Ureter (tissue), 1 donor: ENCODE measurements at regions not wholly inside any gene's neighbourhood (a gene's known extent, or its start where the extent isn't known, plus 50 kb on each side); places are given as distances from the start of the nearest gene placed in this dataset.

Experiments
- DNase-seq: peaks from one replicate; pipeline ENCODE4 v3.0.0-alpha.2; 2020; ENCODE audit warnings: low spot score
- donor health status: DM: yes; HTN: yes; CAD: no.

DNA sequence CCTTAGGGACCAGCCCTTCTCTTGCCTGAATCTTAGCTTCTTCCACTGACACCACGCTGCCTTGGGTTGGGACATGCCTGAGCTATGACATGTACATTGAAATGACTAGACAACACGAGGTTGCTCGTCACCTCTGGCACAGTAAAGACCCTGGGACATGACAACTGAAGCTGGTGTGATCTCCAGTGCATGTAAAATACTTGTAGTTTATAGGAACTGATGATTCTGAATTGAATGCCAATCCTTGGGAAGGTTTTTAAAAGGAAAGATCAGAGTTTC lies 100.7 kb upstream of the PGRMC2 start:
- no peak for DNase-seq

DNA sequence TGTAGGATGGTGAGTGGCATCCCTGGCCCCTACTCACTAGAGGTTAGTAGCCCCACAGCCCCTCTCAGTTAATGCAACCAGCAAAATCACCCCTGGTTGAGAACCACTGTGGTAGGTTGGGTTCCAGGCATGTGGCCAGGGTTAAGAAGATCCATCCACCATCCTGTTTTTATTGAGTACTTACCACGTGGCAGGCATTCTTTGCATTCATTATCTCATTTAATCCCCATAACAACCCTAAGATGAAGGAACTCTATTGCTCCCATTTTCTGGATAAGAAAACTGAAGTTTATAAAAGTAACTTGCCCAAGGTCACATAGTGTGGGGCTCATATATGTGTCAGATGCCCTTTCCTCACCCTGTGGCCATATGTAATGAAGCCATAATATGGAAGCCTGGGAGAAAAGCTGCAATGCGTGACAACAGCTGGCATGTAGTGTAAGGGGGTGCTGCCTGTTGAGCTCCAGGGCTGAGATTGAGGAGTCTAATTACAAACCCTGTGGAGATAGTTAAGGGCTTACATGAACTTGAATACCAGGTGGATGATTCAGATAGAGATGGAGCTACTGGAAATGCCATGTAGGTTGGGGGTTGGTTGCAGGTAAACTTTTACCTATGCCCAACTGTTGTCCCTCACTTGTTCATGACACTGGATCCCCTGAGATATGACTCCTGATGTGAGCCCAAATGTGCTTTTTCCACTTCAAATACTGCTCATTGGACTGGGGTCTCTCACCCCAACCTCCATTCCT lies 100.2 kb upstream of the PGRMC2 start:
- no peak for DNase-seq

DNA sequence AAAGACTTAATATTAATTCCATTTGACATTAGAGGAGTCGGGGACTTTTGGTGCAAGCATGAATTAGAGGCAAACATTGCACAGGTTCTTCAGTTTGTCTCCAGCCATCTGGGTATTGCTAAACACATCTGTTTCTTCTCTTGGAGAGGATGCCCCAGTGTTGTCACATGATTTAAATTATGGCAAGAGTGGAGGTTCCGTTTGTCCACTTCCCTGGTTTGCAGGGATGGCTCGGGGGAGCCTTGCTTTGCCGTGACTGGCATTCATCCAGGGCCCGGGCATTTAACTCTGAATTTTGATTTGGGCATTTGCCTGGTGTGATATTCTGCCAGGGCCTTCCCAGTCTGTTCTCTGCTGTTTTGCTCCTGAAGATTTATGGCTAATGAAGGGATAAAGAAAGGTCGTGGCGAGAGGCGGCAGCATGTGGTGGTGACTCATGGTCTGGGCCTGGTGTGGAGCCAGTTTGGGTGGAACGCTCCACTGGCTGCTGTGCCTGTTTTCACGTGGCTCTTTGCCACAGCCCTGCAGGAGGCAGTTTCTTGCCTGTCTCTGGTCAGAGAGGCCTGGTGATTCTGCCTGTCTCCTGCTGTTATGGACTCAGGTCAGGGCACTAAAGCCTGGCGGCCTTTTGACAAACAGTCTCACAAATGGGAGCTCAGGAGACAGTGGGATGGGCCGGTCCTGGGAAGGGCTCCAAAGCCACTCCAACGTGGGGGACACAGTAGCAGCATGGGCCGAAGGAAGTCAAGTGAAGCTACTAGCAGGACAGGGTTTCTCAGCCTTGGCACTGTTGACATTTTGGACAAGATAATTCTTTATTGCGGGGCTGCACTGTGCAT lies 99.4 kb upstream of the PGRMC2 start:
- DNase-seq, result peak; percentile 93

DNA sequence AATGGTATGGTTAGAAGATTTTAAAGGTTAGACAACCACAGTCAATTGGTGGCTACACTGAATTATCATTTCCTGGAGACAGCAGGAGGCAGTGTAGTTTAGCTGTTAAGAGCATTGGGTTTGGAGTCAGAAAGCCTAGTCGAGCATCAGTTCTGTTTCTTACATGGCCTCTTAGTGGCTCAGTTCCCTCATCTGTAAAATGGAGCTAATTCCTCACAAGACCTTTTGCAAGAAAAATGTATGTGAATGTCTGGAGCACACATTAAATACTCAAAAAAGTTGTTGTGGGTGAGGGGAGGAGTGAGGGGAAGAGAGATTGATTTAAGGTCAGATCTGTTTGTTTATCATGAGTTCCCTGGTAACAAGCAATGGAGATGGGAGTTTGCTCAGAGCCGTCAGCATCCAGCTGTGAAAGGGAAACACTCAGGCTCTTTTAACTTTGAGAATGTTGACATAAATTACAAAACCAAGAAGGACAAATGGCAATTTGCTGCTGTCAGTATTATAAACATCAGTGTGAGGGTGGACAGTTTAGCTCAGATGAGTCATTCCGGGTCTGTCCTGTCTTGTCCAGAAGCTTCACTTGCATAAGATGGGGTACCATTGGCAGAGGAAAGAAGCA lies 98.2 kb upstream of the PGRMC2 start:
- no peak for DNase-seq

DNA sequence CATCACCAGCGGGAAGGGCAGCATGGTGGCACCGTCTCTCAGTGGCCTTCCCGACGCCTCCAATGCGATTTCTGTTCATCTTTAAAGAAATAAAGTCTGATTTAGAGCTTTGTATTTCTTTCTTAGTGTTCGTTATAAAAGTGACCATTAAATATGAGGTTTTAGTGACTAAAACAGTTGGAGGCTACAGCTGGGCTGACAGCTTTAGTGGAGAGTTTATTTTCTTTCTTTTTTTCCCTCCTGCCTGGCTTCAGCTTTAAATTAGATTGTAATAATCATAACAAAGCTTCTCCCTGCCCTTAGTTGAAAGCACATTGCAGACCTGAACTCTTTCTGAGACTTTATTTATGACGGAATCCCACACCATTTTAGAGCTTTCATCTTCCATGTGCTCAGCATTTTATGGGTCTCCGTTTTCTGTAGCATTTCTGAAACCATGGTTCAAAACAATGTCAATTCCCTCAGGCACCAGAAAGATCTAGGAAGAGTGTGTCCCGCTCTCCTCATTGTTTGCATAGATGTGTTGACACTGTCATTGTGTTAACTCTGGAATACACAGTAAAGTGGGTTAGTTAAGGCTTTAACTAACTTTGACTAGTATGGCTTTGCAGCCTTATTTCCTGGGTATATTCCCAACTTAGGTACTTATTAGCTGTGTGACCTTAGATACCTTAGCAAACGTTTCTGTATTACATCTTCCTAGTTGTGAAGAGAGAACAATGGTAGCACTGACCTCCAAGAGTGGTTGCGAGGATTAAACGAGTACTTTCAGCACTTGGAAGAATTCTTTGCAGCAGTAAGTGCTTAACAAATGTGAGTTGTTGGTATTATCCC lies 97.4 kb upstream of the PGRMC2 start:
- no peak for DNase-seq

DNA sequence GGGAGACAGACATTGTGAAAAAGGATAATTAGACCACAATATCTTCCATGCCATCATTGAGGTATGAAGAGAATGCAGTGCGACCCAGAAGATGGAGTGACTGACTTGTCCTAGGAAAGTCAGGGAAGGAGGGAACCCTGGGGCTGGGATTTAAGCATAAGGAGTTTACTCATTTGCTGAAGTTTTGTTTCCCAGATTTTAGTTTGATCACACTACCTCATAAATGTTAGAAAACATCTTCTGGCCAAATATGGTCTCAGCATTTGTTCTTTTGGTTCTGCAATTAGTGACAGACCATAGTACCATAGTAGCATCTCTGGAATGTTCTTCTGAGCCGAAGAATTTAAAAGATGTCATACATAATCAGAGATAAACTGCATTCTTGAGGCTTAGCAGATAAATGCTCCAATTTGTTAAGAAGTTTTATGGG lies 96.5 kb upstream of the PGRMC2 start:
- DNase-seq, result no peak

DNA sequence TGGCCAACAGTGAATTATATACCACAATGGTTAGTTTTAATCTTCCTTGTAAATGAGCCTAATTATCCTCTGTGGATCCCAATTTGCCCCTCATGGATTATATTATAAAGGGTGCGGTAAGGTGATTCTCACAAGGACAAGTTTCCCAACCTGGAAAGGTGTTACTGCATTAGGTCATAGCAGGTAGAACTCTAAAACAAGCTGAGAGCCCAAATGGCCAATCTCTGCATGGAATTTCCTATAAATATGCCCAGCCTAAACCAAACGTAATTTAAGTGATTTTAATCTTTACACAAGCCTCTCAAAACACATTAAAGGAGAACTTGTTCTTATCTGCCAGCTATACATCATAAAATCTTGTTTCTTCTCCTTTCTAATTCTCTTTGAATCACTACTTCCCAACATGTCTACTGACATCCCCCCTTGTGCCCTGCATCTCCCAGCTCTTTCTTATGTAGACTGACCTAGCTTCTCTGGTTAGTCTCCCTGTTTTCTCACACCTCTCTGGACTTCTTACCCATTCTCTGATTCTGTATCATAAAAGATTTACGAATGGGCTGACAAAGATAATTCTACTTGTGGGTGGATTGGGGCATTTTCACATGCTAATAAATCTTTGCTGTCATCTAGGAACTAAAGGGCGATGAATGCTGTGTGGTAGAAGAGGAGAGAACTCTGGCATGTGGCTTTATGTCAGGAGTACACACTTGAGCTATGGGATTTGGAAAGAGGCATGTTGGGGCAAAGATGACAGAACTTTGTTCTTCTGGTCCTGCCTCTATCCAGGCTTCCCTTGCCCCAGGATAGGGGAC lies 94.3 kb upstream of the PGRMC2 start:
- no peak for DNase-seq

DNA sequence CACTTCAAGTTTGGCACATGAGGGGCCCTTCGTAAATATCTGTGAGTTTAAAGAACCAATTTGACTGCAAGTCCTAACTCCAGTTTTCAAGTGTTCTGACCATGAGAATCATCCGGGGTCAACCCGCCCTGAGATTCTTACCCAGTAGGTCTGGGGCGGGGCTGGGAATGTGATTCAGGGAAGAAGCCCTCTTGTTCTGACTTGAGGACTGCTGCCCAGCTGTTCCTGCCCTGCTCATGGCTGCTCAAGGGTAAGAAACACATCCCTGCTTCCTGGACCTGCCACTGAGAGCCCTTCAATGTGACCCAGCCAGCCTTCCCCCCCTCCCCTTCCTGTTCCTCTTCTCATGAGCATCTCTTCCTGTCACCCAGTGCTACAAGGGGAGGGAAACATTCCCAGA lies 92.7 kb upstream of the PGRMC2 start:
- no peak for DNase-seq

DNA sequence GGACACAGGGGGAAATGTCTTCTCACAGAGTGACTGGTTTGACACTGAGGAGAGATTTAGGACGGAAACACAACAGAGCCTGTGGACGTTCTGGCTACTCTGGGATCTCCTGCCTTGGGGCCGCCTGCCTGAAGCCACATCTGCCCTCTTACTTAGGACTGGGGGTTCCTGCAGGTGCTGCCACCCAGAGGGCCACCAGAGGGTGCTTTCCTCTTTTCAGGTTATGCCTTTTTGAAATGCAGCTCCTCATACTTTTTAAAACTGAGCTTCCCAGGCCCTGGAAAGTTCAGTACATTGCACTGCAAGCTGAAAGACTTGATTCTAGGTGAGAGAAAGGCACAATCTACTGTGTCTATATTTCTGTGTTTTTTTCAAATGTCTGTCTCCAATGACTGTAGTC lies 92.2 kb upstream of the PGRMC2 start:
- DNase-seq, result no peak

DNA sequence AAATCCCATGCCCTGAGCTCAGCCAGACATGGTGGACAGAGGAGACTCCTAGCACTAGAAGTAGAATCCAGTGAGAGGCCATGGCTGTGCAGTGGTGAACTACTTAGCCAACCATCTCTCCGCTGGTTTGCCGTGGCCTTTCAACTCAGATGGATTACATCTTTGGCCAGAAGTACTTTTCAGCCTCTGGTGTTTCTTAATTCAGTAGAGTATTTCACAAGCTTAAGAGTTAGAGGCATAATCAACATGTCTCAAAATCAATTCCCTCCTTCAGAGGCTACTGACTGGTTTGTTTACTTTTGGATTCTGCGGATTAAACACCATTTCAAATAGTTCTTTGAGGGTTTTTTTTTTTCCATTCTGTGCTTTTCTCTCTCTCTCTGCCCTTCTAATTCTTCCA lies 91.1 kb upstream of the PGRMC2 start:
- no peak for DNase-seq

DNA sequence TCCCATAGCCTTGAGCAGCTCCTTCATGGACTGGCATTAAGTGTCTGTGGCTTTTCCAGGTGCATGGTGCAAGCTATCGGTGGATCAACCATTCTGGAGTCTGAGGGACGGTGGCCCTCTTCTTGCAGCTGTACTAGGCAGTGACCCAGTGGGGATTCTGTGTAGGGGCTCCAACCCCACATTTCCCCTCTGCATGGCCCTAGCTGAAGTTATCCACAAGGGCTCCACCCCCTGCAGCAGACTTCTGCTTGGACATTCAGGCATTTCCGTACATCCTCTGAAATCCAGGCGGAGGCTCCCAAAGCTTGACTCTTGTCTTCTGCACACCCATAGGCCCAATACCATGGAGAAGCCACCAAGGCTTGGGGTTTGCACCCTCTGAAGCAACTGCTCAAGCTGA lies 89.3 kb upstream of the PGRMC2 start:
- no peak for DNase-seq

DNA sequence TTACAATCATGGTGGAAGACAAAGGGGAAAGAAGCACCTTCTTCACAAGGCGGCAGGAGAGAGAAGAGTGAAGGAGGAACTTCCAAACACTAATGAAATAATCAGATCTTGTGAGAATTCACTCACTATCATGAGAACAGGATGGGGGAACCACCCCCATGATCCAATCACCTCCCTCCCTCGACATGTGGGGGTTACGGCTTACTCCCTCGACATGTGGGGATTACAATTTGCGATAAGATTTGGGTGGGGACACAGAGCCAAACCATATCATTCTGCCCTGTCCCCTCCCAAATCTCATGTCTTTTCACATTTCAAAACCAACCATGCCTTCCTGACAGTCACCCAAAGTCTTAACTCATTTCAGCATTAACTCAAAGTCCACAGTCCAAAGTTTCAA lies 88.7 kb upstream of the PGRMC2 start:
- DNase-seq, result no peak

DNA sequence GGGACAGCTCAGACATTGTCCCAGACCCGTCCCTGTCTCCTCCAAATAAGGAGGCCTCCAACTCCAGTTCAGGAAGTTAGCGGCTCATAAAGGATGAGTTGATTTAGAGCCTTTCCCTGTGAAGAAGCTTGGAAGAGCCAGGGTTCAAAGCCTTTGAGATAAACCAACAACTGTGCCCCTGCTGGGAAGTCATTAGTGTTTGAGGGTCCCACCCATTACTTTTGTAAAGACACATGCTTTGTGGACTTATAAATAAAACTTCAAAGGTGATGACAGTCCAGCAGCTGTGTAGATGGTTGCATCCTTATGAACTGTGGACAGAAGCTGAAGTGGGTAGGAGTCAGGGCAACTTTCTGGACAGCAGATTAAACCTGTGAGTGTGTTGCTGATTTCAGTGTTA lies 86.0 kb upstream of the PGRMC2 start:
- DNase-seq, result no peak

DNA sequence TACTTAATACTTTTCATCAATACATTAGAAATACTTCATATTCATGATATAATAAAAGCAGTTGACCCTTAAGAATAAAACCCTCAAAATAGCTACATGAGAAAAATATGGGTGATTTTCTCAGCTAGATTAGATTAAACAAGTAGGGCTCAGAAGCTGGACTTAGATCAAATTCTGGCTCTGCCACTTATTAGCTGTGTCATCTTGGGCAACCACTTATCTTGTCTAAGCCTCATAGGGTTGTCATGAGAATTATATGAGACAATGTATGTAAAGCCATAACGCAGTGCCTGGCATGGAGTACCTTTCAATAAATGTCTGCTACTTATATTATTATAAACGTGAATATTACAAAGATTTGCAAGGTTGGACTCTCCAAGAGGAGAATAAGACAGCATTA lies 84.3 kb upstream of the PGRMC2 start:
- DNase-seq, result no peak

DNA sequence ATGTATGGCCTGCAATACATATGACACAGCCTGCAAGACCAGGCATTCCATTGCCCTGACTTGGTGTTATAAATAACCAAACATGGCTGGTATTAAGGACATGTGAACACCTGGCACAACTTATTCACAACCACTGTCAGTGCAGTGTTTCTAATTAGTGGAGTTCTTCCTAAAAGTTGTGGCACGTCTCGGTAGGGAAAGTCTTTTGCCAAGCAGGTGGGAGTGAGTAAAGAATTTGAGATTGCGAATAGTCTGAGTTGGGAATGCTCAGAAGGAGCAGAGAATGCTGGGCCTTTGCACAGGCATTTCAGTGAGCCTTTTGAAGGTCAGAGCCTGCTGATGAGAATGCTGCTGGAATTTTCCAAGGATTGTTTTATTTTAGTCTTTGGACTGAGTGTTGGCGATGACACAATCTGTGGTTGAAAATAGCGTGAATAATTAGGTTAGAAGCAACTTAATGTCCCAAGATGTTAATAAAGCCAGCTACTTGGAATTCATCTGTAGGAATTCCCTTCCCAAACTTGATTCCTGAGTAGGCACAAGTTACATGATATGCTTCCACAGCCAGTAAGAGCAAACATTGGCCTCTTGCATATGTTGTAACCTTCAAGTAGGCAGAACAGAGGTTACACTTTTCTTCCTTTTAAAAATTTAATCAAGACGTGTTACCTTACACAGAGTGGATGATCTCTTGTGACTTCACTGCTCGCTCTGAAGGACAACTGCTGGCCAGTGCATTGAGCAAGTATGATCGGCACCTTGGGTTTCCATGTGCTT lies 83.6 kb upstream of the PGRMC2 start:
- no peak for DNase-seq

DNA sequence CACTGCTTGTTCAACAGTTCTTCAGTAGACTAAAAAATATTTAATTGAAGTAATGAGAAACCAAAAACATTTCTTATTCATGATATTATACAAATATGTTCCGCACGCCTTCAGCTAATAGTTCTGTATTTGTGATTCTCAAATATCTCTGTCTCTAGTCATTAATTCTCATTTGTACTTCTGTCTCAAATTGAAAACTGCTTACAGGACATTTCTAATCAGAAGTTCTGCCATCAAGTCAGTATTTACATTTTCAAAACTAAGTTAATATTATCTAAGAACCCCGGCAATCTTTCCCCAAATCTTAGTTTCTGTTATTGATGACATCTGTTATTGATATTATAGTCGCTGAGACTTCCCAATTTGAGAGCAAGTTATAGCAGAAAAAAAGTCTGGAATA lies 78.6 kb upstream of the PGRMC2 start:
- DNase-seq, result no peak

DNA sequence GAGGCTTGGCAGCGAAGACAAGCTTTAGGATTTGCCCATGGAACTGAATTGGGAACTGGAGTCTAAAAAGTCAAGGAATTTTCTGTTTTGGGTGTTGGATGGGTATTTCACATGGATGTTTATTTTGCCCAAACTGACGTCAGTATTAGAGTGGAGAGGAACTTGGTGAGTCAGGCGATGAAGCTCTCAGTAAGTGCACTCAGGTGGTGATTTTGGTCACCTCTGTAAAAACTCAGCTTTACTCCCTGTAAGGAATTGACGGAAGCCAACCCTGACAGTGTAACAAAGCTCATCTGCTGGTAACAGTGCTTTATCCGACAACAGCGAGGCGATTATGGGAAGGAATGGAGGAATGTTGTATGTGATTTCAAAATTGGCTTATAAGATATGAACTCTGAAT lies 77.0 kb upstream of the PGRMC2 start:
- DNase-seq, result no peak

DNA sequence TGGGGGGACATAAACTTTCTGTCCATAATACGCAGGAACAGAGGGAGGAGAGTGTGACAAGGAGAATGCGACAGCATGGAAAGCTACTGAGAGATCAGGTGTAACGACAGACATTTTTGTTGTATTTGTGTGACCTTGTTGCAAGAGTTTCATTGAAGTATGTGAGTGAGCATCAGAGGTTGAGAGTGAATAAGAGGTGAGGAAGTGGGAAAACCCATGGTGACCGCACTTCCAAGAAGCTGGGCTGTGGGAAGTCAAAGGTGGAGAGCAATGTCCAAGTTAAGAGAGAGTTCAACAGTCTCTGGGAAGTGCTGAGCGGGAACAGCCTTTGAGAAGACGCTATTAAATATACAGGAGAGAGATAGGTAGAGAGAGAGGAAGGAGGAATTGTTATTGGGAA lies 76.4 kb upstream of the PGRMC2 start:
- DNase-seq, result no peak

DNA sequence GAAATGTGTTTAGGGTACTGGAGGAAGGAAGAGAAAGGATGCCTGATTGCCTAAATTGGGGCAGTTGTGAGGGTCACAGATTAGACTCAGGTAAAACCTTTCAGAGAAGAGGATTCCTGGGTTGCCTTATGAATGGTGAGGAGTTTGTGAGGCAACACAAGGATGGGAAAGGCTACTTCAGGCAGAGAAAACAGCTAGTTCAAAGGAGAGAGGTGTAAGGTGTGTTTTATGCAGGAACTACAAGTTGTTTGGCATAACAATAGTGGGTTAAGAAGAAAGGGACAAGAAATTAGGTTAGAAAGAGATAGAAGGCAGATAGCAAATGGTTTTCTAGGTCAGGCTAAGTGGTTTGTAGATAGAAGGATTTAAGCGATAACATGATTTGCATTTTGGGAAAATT lies 75.1 kb upstream of the PGRMC2 start:
- DNase-seq, result no peak

DNA sequence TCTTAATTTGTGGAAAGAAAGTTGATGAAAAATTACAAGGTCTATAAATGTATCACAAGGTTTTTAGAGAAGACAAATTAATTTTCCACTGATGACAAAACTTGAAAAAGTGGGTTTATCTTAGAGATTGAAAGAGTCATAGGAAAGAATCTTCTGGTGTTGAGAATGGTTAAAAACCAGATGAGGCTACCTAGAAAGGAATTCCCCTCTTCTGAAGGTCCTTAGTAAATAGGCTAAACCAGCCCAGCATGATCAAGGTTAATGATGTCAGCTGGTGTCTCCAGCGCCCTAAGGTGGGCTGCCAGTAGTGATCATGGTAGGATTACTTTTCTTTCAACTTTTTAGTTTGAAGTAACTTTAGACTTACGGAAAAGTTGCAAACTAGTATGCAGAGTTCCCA lies 71.8 kb upstream of the PGRMC2 start:
- DNase-seq, result no peak

DNA sequence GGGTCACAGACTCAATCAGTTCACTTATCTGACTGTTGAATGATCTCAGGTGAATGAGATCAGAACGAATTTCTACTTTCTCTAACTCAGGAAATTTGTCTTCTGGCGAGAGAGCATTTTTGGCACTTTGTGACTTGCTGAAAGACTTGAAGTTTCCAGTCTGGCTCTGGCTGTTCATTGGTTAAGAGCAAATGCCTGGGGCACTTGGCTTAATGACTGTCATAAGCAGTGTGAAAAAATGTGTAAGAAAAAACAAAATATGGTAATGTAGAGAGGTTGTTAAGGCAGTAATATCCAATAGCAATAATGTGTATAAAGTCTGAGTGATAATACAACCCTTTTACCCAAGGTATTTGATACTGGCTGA lies 71.3 kb upstream of the PGRMC2 start:
- no peak for DNase-seq
